Nephron progenitor cell (in vitro differentiated cells): ENCODE measurements at regions not wholly inside any gene's neighbourhood (a gene's known extent, or its start where the extent isn't known, plus 50 kb on each side); places are given as distances from the start of the nearest gene placed in this dataset.

Experiments
- DNase-seq: peaks from one replicate; pipeline ENCODE4 v3.0.0; 2021
- H3K27ac Mint-ChIP-seq: 2 replicates; pipeline ENCODE4 v1.8.0; 2021; ENCODE audit warnings: mild to moderate bottlenecking, moderate library complexity, mixed read lengths
- H3K27me3 Mint-ChIP-seq: 2 replicates; pipeline ENCODE4 v1.8.0; 2021; ENCODE audit warnings: mild to moderate bottlenecking, low read depth, mixed read lengths; ENCODE audit not compliant: poor library complexity
- H3K36me3 Mint-ChIP-seq: 2 replicates; pipeline ENCODE4 v1.8.0; 2021; ENCODE audit warnings: low read depth, mixed read lengths
- H3K4me1 Mint-ChIP-seq: 2 replicates; pipeline ENCODE4 v1.8.0; 2021; ENCODE audit warnings: mixed read lengths
- H3K4me3 Mint-ChIP-seq: 2 replicates; pipeline ENCODE4 v1.8.0; 2021; ENCODE audit warnings: mild to moderate bottlenecking, moderate library complexity, mixed read lengths
- H3K9me3 Mint-ChIP-seq: 2 replicates; pipeline ENCODE4 v1.8.0; 2021; ENCODE audit warnings: mild to moderate bottlenecking, moderate library complexity, mixed read lengths
- CTCF ChIP-seq: fragments of 200-600 bp; sonication (generic); IDR thresholded peaks from 2 replicates; pipeline ENCODE4 v1.5.0; 2021; ENCODE audit warnings: antibody characterized with exemption

DNA sequence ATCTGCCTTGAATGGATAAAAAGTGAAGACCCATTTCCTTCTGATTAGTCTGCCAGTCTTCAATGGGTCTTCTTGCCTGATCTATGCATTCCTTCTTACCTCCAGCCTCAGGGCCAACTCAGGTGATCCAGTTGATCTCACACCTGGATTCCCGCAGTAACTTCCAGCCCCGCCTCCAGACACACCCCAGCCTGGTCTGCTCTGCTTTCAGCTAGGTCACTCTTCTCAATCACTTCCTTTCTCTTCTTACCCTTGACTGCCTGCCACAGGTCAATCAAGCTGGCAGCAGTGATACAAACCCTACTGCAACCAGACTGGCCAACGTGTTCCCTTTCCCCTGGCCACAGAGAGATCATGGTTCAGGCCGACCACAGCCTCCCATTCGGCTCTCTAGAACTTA lies 263.6 kb downstream of the ZNF516 start:
- DNase-seq = no peak
- TF ChIP-seq CTCF = no peak
- H3K9me3 Mint-ChIP-seq = peaks cover 9% of the 10 kb centered on the region
- no peak overlapping the region for H3K27ac Mint-ChIP-seq
- peaks cover 29% of the 10 kb centered on the region for H3K4me1 Mint-ChIP-seq
- no peaks in the 10 kb centered on the region for H3K27me3 Mint-ChIP-seq
- no peaks in the 10 kb centered on the region for H3K36me3 Mint-ChIP-seq
- H3K4me3 Mint-ChIP-seq = no peak overlapping the region

DNA sequence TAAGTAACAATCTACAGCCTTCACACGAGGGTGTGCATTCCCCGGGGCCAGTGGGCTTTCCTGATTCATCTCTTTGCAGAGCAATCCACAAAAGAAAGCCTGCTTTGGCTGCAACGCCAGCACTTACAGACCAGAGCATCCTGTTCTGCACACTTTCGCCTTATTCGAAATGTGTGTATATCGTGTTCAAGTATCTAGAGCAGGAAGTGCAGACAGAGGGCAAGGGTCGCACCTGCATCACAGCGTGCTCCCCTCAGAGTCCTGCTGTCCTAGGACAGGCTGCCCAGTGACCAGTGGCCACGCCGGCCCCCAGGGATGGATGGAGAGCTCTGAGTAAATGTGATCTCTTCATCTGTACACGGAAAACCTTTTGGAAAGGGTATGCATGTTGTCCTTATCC lies 264.3 kb downstream of the ZNF516 start:
- peaks cover 3% of the 10 kb centered on the region for H3K9me3 Mint-ChIP-seq
- H3K4me1 Mint-ChIP-seq = peaks cover 29% of the 10 kb centered on the region
- no peak for DNase-seq
- no peaks in the 10 kb centered on the region for H3K36me3 Mint-ChIP-seq
- no peak for TF ChIP-seq CTCF
- H3K27me3 Mint-ChIP-seq = peaks cover under 1% of the 10 kb centered on the region
- H3K4me3 Mint-ChIP-seq = no peak overlapping the region
- H3K27ac Mint-ChIP-seq = no peak overlapping the region

DNA sequence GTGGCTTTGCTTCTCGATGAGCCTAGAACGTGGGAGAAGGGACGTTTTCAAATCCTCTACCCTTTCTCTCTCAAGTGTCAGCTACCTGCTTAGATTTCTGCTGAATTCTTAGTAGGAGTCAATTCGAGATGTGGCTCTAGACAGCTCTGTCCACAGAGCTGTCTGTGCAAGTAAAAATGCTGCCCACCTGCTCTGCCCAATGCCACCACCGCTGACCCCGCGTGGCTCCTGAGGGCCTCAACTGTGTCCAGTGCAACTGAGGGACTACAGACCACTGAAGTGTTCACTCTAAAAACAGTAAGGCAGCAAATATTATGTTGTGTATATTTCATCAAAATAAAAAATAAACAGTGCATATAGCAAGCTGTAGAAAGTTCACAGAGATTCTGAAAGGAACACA lies 266.3 kb downstream of the ZNF516 start:
- no peak for DNase-seq
- H3K4me3 Mint-ChIP-seq = no peak overlapping the region
- no peak overlapping the region for H3K27ac Mint-ChIP-seq
- TF ChIP-seq CTCF = no peak
- no peaks in the 10 kb centered on the region for H3K9me3 Mint-ChIP-seq
- peaks cover 4% of the 10 kb centered on the region for H3K27me3 Mint-ChIP-seq
- H3K36me3 Mint-ChIP-seq = no peaks in the 10 kb centered on the region
- H3K4me1 Mint-ChIP-seq = peaks cover 14% of the 10 kb centered on the region

DNA sequence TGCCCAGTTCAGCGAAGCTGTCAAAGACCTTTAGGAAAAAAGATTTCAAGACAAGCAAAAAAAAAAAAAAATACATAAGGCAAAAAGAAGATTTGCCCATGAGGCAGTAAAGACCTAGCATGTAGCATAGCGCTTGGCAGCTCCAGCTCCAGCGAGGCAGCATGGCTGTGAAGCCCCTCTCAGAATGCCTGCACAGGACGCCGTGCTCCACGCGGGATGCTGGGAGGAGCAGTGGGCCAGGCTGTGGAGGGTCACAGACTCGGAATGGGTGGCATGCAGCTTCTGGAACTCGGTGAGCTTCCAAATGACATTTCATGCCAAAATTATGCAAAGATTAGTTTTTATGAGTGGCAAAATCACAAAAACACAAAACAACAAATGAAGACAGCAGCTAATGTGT lies 267.3 kb downstream of the ZNF516 start:
- Mint-ChIP-seq H3K4me3 (no peak overlapping the region), H3K9me3 (no peaks in the 10 kb centered on the region), H3K4me1 (peaks cover 10% of the 10 kb centered on the region), H3K27me3 (peaks cover 8% of the 10 kb centered on the region), H3K27ac (no peak overlapping the region), H3K36me3 (no peaks in the 10 kb centered on the region)
- no peak for DNase-seq
- TF ChIP-seq CTCF = no peak

DNA sequence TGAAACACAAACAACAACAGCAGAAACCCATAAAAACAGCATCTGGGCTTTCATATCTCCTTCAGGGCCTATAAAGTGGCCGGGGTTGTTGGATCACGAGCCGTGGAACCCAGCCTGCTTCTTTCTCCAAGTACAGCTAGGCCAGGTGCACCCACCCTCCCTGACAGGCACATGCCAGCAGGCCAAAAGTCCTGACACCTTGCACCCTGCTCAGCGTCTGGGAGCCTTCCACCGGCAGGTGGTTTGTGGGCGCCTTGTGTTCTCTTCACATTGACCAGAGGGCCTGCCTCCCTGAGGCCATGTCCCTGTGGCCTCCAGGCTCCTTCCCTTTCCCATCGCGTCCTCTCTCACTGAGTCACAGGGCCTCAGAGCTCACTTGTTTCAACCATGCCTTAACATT lies 271.6 kb downstream of the ZNF516 start:
- no peaks in the 10 kb centered on the region for H3K9me3 Mint-ChIP-seq
- H3K27ac Mint-ChIP-seq = no peak overlapping the region
- no peaks in the 10 kb centered on the region for H3K36me3 Mint-ChIP-seq
- peaks cover 17% of the 10 kb centered on the region for H3K27me3 Mint-ChIP-seq
- H3K4me3 Mint-ChIP-seq = no peak overlapping the region
- H3K4me1 Mint-ChIP-seq = peaks cover 23% of the 10 kb centered on the region
- no peak for DNase-seq
- TF ChIP-seq CTCF = no peak

- H3K27me3 Mint-ChIP-seq = peaks cover 19% of the 10 kb centered on the region
- H3K4me3 Mint-ChIP-seq = no peak overlapping the region
- no peaks in the 10 kb centered on the region for H3K36me3 Mint-ChIP-seq
- no peak overlapping the region for H3K27ac Mint-ChIP-seq
- DNase-seq = no peak
- no peak for TF ChIP-seq CTCF
- H3K9me3 Mint-ChIP-seq = peaks cover 4% of the 10 kb centered on the region
- peaks cover 23% of the 10 kb centered on the region for H3K4me1 Mint-ChIP-seq
Observed at GRCh38 chr18:76219023-76219422, 276.0 kb downstream of the ZNF516 start.
